GM12878 (cell line): ENCODE measurements at regions not wholly inside any gene's neighbourhood (a gene's known extent, or its start where the extent isn't known, plus 50 kb on each side); places are given as distances from the start of the nearest gene placed in this dataset.

ENCODE experiments used
- FOS ChIP-seq: IDR thresholded peaks from 3 replicates; pipeline ENCODE4 v1.6.1; 2011; ENCODE audit warnings: borderline replicate concordance; ENCODE audit not compliant: insufficient read length; ENCODE audit errors: extremely low read depth
- HDGF ChIP-seq: fragments of 450-650 bp; IDR thresholded peaks from 2 replicates; pipeline ENCODE4 v1.6.1; 2016; ENCODE audit warnings: antibody characterized with exemption
- JUNB ChIP-seq: IDR thresholded peaks from 2 replicates; pipeline ENCODE4 v1.6.1; 2016; ENCODE audit warnings: antibody characterized with exemption, mild to moderate bottlenecking
- JUND ChIP-seq: IDR thresholded peaks from 2 replicates; pipeline ENCODE4 v1.6.1; 2012; ENCODE audit warnings: low read depth, mild to moderate bottlenecking, low read length, improper control_type of control experiment, moderate library complexity
- KDM1A ChIP-seq: fragments of 200-600 bp; sonication (generic); IDR thresholded peaks from 2 replicates; pipeline ENCODE4 v1.6.1; 2016; ENCODE audit warnings: borderline replicate concordance
- KLF5 ChIP-seq: fragments of 450-650 bp; IDR thresholded peaks from 2 replicates; pipeline ENCODE4 v1.6.1; 2014; ENCODE audit warnings: mild to moderate bottlenecking; ENCODE audit not compliant: partially characterized antibody
- MTA2 ChIP-seq: fragments of 450-650 bp; IDR thresholded peaks from 2 replicates; pipeline ENCODE4 v1.6.1; 2016; ENCODE audit warnings: low read depth, mild to moderate bottlenecking, moderate library complexity
- MYB ChIP-seq: fragments of 150-350 bp; IDR thresholded peaks from 2 replicates; pipeline ENCODE4 v1.6.1; 2014; ENCODE audit warnings: mild to moderate bottlenecking, low read depth, low read length, borderline replicate concordance
- NR2C1 ChIP-seq: fragments of 450-650 bp; IDR thresholded peaks from 2 replicates; pipeline ENCODE4 v1.6.1; 2017; ENCODE audit warnings: antibody characterized with exemption, mild to moderate bottlenecking, moderate library complexity
- RB1 ChIP-seq: fragments of 450-650 bp; formaldehyde crosslinking; IDR thresholded peaks from 2 replicates; pipeline ENCODE4 v1.6.1; 2017; ENCODE audit warnings: mild to moderate bottlenecking, borderline replicate concordance
- REST ChIP-seq: IDR thresholded peaks from 2 replicates; pipeline ENCODE4 v1.6.1; 2012; ENCODE audit warnings: mild to moderate bottlenecking, low read depth, low read length
- SPI1 ChIP-seq: IDR thresholded peaks from 2 replicates; pipeline ENCODE4 v1.6.1; 2011; ENCODE audit warnings: low read depth, mild to moderate bottlenecking, low read length, moderate library complexity, borderline replicate concordance; ENCODE audit not compliant: insufficient read depth
- TCF7 ChIP-seq: IDR thresholded peaks from 2 replicates; pipeline ENCODE4 v1.6.1; 2014; ENCODE audit warnings: antibody characterized with exemption, borderline replicate concordance
- YY1 ChIP-seq: IDR thresholded peaks from 2 replicates; pipeline ENCODE4 v1.6.1; 2011; ENCODE audit warnings: low read depth, mild to moderate bottlenecking, low read length
- ZBTB33 ChIP-seq: fragments of 450-650 bp; IDR thresholded peaks from 2 replicates; pipeline ENCODE4 v1.6.1; 2017; ENCODE audit warnings: mild to moderate bottlenecking
- ZNF592 ChIP-seq: fragments of 450-650 bp; IDR thresholded peaks from 2 replicates; pipeline ENCODE4 v1.6.1; 2017; ENCODE audit warnings: mild to moderate bottlenecking, moderate library complexity
- ZSCAN29 ChIP-seq: fragments of 450-650 bp; IDR thresholded peaks from 2 replicates; pipeline ENCODE4 v1.6.1; 2017; ENCODE audit warnings: mild to moderate bottlenecking, moderate library complexity
- TF ChIP-seq, protein P1 (sequence below): fragments of 450-650 bp; IDR thresholded peaks from 2 replicates; pipeline ENCODE4 v1.6.1; 2016; ENCODE audit warnings: mild to moderate bottlenecking
- TF ChIP-seq, protein P2 (sequence below): fragments of 450-650 bp; IDR thresholded peaks from 2 replicates; pipeline ENCODE4 v1.6.1; 2017; ENCODE audit warnings: mild to moderate bottlenecking, low read depth, inconsistent platforms; ENCODE audit not compliant: poor library complexity, severe bottlenecking

DNA sequence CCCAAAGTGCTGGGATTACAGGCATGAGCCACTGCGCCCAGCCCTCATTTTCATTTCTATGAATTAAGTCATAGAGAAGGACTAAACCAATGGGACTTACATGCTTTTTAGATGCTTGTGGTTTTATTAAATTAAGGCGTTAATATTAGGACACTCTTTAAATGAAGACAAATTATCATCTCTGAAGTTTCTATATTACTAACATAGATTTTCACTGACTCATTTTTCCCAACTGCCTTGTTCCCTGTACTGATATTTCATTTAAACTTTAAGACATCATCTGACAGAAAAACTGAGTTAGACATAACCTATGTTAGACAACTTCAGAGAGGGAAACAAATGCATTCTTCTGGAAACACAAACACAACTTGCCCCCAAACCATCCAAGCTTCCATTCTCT is 99.8 kb downstream of the BTG1 start (continued):
- TF ChIP-seq ZNF592 (no peak), HDGF (no peak), MYB (no peak), SPI1 (no peak), YY1 (no peak), JUNB (peak; percentile 84), REST (no peak), KDM1A (no peak), NR2C1 (no peak), ZSCAN29 (no peak), TCF7 (0 out of 2 replicates have a peak, but pooled peaks have one; percentile 20), ZBTB33 (no peak), MTA2 (peak; percentile 87), RB1 (no peak), FOS (no peak), JUND (no peak), KLF5 (no peak)
- TF ChIP-seq, protein P1, sequence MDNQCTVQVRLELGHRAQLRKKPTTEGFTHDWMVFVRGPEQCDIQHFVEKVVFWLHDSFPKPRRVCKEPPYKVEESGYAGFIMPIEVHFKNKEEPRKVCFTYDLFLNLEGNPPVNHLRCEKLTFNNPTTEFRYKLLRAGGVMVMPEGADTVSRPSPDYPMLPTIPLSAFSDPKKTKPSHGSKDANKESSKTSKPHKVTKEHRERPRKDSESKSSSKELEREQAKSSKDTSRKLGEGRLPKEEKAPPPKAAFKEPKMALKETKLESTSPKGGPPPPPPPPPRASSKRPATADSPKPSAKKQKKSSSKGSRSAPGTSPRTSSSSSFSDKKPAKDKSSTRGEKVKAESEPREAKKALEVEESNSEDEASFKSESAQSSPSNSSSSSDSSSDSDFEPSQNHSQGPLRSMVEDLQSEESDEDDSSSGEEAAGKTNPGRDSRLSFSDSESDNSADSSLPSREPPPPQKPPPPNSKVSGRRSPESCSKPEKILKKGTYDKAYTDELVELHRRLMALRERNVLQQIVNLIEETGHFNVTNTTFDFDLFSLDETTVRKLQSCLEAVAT = no peak
- TF ChIP-seq, protein P2, sequence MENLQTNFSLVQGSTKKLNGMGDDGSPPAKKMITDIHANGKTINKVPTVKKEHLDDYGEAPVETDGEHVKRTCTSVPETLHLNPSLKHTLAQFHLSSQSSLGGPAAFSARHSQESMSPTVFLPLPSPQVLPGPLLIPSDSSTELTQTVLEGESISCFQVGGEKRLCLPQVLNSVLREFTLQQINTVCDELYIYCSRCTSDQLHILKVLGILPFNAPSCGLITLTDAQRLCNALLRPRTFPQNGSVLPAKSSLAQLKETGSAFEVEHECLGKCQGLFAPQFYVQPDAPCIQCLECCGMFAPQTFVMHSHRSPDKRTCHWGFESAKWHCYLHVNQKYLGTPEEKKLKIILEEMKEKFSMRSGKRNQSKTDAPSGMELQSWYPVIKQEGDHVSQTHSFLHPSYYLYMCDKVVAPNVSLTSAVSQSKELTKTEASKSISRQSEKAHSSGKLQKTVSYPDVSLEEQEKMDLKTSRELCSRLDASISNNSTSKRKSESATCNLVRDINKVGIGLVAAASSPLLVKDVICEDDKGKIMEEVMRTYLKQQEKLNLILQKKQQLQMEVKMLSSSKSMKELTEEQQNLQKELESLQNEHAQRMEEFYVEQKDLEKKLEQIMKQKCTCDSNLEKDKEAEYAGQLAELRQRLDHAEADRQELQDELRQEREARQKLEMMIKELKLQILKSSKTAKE = peak; percentile 29
